ENCODE measurements at regions not wholly inside any gene's neighbourhood (a gene's known extent, or its start where the extent isn't known, plus 50 kb on each side); places are given as distances from the start of the nearest gene placed in this dataset.

- TF ChIP-seq CTCF (IDR thresholded peaks at IDR 0.05; ENCODE audit: low read length) (no peak), EZH2 (IDR thresholded peaks at IDR 0.05; ENCODE audit: borderline replicate concordance, low read length) (no peak)
These were observed 332.6 kb upstream of the NCKAP5 start for GRCh38 chr2:133900909-133901308.
